MG63 (cell line): ENCODE measurements at regions not wholly inside any gene's neighbourhood (a gene's known extent, or its start where the extent isn't known, plus 50 kb on each side); places are given as distances from the start of the nearest gene placed in this dataset.

Experiments used
- DNase-seq: peaks from one replicate; pipeline ENCODE4 v3.0.0-alpha.2; 2020
- H3K27me3 ChIP-seq: fragments of 250-450 bp; sonication (Bioruptor Pico); 2 replicates; pipeline ENCODE4 v1.5.1; 2020; ENCODE audit warnings: mild to moderate bottlenecking, moderate library complexity
- H3K36me3 ChIP-seq: fragments of 250-450 bp; sonication (Bioruptor Pico); 2 replicates; pipeline ENCODE4 v1.5.1; 2020; ENCODE audit warnings: mild to moderate bottlenecking, moderate library complexity
- H3K4me3 ChIP-seq: fragments of 250-450 bp; sonication (Bioruptor Pico); 2 replicates; pipeline ENCODE4 v1.5.1; 2020; ENCODE audit warnings: mild to moderate bottlenecking, moderate library complexity
- H3K9me3 ChIP-seq: fragments of 250-450 bp; sonication (Bioruptor Pico); 2 replicates; pipeline ENCODE4 v1.5.1; 2020; ENCODE audit warnings: mild to moderate bottlenecking, moderate library complexity

GRCh38 chr1:172980971-172981370 is 69.8 kb downstream of the TNFSF18 start:
- Histone ChIP-seq H3K9me3 (peaks cover 5% of the 10 kb centered on the region; the same call in 1 of the 2 replicates), H3K36me3 (no peaks in the 10 kb centered on the region), H3K4me3 (no peak overlapping the region), H3K27me3 (no peaks in the 10 kb centered on the region)
- DNase-seq = no peak
